ENCODE measurements at regions not wholly inside any gene's neighbourhood (a gene's known extent, or its start where the extent isn't known, plus 50 kb on each side); places are given as distances from the start of the nearest gene placed in this dataset.
"Not testable (repeated sequence)": the region's sequence is repeated elsewhere in the genome, so short reads cannot be mapped to it uniquely, and the experiment has no call there.

DNA sequence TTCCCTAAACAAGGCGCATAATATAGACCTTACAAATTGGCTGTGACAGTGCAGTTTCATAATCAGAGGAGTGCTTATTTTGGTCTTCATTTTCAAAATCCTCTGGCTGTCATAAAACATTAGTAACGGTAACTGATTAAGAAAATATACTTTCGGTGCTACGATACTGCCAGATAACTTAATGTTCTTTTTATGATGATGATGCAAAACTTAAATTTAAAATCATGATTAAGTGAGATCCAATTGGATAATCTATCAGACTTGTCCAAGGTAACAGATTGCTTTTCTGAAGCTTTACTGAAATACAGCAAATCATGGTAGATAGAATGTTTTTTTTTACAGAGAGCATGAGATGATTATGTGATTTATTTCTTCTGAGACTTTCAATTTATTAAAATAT, 364.2 kb upstream of the CNTN3 start:
- no peak overlapping the region for H3K4me3 ChIP-seq (ENCODE audit: low read depth, low read length)

DNA sequence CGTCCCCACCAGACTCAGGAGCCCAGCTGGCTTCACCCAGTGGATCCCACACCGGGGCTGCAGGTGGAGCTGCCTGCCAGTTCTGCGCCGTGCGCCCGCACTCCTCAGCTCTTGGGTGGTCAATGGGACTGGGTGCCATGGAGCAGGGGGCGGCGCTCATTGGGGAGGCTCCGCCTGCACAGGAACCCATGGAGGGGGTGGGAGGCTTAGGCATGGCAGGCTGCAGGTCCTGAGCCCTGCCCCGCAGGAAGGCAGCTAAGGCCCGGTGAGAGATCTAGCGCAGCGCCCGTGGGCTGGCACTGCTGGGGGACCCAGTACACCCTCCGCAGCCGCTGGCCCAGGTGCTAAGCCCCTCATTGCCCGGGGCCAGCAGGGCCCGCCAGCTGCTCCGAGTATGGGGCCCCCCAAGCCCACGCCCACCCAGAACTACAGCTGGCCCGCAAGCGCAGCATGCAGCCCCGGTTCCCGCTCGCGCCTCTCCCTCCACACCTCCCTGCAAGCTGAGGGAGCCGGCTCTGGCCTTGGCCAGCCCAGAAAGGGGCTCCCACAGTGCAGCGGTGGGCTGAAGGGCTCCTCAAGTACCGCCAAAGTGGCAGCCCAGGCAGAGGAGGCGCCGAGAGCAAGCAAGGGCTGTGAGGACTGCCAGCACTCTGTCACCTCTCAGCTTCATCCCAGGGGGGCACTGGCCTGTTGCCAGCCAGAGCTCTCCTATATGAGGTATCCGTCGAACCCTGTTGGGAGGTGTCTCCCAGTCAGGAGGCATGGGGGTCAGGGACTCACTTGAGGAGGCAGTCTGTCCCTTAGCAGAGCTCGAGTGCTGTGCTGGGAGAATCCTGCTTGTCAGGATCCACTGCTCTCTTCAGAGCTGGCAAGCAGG, 370.8 kb upstream of the CNTN3 start:
- H3K4me3 ChIP-seq (ENCODE audit: low read depth, low read length): not testable (repeated sequence)

DNA sequence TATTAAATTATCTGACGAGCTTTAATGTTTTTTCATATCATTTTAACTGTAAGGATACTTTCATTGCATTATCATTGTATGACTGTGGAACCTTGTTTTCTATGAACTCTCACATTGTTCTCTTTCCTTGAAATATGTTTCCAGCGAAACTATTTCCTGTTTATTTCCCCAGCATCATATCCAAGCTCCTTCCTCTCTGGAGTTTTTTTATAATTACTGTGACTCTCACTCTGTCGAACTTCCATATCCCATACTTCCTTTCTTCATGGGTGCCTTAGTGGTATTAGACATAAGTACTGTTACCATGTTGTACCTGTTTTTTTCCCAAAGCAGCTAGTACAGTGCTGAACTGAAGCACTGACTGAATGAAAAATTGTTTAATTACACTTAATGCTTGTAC, 373.6 kb upstream of the CNTN3 start:
- no peak overlapping the region for H3K4me3 ChIP-seq (ENCODE audit: low read depth, low read length)

GRCh38 chr3:74992898-74993297, 378.4 kb upstream of the CNTN3 start:
- H3K4me3 ChIP-seq (ENCODE audit: low read depth, low read length): no peak overlapping the region

DNA sequence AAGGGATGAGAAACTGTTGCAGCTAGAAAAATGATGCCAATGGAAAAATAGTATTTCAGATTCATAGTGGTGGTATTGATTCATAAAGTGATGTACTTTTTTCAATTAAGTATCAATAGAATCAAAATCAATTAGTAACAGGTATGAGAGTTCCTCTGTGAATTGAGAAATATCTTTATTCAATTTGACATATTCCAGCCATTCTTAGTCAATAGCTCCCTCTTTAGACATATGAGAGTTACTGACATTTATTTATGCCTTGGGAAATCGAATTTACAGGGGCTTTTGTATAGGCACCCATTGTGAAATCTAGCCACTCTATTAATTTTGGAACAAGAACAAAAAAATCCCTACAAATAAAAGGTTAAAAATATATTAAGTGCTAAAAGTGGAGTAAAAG, 386.9 kb upstream of the CNTN3 start:
- no peak overlapping the region for H3K4me3 ChIP-seq (ENCODE audit: low read depth, low read length)

DNA sequence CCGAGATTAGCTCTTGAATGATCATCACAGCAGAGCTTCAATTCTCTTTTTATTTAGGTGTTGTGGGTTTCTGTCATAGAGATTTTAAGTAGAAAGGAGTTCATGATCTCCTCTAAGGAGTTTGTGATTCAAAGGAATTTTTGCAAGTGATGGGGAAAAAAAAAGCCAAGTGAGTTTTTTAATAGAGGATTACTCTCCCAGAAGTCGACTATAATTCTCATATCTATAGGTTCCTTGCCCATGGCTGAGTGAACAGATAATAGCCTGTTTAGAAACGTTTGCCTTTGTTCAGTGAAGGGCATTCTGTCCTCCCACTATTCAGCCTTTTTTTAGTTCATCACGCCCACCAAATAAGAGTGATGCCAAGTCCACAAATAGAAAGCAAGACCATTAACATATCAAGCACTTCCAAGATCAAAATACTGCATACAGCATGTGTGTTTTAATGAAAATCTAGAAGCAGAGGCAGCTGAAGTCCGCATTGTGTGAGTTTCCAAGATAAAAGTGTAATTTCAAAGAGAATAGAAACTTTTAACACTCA, 398.4 kb upstream of the CNTN3 start:
- H3K4me3 ChIP-seq (ENCODE audit: low read depth, low read length): no peak overlapping the region

GRCh38 chr3:75014008-75014407, 399.5 kb upstream of the CNTN3 start:
- H3K4me3 ChIP-seq (ENCODE audit: low read depth, low read length): no peak overlapping the region

- no peak overlapping the region for H3K4me3 ChIP-seq (ENCODE audit: low read depth, low read length)
These were observed 400.8 kb upstream of the CNTN3 start for GRCh38 chr3:75015280-75015679.

GRCh38 chr3:75035146-75035545, 420.7 kb upstream of the CNTN3 start:
- H3K4me3 ChIP-seq (ENCODE audit: low read depth, low read length): no peak overlapping the region

DNA sequence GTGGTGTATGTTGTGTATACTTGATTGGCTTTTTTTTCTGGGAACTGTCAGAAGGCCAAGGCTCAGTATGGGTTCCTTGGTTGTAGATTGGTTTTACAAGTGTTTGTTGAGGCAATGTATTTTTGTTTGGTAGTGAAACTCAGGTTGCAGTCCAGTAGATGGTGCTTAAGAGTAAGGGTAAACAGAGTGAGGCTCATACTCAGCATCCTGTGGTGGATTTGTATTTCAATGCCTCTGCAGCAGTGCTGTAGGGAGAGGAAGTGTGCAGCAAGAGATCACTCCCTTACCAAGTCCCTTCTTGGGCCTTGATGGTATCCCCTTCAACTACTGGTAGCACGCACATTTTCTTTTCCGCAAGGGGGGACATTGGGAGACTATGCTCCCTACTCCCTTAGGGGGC, 428.5 kb upstream of the CNTN3 start:
- H3K4me3 ChIP-seq (ENCODE audit: low read depth, low read length): no peak overlapping the region

DNA sequence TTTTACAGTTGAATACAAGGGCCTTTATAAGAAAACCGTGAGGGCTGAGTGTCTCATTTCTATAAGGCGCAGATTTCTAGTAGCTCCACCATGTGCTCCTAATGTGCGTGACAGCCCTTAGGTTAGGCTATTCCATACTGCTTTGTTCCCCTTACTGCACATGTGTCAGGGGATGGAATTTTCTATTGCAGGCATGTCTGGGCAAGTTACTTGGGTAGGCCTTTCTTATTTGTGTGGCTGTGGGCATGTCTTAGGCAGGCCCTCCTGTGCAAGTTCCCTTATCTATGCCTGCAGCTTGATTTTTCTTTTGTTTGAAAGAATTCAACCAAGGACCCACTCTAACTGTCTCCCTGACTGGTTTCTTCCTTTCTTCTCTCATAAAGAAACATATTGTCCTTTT, 434.2 kb upstream of the CNTN3 start:
- H3K4me3 ChIP-seq (ENCODE audit: low read depth, low read length): no peak overlapping the region

DNA sequence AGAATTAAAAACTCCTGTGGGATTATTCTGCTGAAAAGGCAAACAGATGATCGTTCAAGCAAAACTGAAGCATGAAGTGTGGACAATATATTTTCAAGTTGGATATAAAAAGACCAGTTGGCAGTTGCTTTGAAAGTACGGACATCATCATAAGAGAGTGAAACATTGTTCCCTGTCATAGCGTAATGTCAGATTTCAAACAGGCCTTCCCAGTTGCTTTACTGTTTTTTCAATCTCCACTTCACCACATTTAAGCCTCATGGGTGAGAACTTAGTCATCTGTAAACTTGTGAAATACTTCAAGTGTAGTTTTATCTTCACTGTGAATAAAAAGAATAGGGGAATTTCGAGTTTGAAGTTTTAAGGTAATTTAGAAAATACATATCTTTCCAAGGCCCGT, 435.1 kb upstream of the CNTN3 start:
- no peak overlapping the region for H3K4me3 ChIP-seq (ENCODE audit: low read depth, low read length)

DNA sequence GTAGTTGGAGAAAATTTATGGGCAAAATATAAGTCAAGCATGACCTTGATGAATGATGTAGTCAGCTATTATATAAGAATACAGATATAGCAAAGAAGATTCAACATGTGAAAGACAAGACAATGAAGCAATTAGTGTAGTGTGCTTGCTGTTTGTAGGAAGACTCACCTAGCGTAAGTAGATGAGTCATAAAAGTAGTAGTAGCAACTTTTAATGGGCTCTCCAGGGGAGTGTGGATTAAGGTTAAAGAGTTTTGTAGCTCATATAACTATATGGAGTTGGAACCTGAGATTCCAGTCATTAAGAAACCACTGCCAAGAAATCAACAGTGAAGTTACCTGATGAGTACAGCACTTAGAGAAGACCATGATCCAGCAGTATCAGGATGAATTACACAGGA, 444.7 kb upstream of the CNTN3 start:
- H3K4me3 ChIP-seq (ENCODE audit: low read depth, low read length): no peak overlapping the region

GRCh38 chr3:75061806-75062205, 447.3 kb upstream of the CNTN3 start:
- H3K4me3 ChIP-seq (ENCODE audit: low read depth, low read length): no peak overlapping the region

DNA sequence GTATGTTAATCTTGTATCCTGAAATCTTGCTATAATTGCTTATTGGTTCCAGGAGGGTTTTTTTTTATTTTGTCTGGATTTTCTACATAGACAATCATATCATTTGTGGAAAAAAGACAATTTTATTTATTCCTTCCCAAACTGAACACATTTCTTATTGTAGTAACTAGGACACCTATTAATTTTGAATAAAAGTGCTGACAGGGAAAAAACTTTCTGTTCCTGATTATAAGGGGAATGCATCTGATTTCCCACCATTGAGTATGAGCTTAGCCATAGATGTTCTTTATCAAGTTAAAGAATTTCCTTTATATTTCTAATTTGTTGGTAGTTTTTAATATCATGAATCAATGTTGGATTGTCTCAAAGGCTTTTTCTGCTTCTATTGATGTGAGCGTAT, 460.7 kb upstream of the CNTN3 start:
- no peak overlapping the region for H3K4me3 ChIP-seq (ENCODE audit: low read depth, low read length)

GRCh38 chr3:75076481-75076880, 462.0 kb upstream of the CNTN3 start:
- no peak overlapping the region for H3K4me3 ChIP-seq (ENCODE audit: low read depth, low read length)

GRCh38 chr3:75078290-75078689, 463.8 kb upstream of the CNTN3 start:
- no peak overlapping the region for H3K4me3 ChIP-seq (ENCODE audit: low read depth, low read length)

DNA sequence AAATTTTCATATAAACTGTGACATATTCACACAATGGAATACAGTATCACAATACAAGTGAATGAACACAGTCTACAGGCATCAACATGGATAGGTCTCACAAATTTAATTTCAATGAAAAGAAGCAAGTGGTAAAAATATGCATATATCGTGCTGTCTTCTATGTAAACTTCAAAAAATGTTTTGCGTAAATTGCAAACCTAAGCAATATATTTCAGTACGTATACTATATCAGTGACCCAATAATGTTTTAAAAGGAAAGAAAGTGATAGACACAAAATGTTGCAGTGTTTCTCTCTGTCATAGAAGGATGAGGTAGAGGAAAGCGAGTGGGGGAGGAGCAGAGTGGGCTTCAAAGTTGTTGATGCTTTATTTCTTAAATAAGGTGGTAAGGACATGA, 468.4 kb upstream of the CNTN3 start:
- no peak overlapping the region for H3K4me3 ChIP-seq (ENCODE audit: low read depth, low read length)

- no peak overlapping the region for H3K4me3 ChIP-seq (ENCODE audit: low read depth, low read length)
These were observed 475.4 kb upstream of the CNTN3 start for GRCh38 chr3:75089841-75090240.

- no peak overlapping the region for H3K4me3 ChIP-seq (ENCODE audit: low read depth, low read length)
These were observed 487.1 kb upstream of the CNTN3 start for GRCh38 chr3:75101329-75102147.

GRCh38 chr3:75110741-75111140, 496.3 kb upstream of the CNTN3 start:
- no peak overlapping the region for H3K4me3 ChIP-seq (ENCODE audit: low read depth, low read length)

- no peak overlapping the region for H3K4me3 ChIP-seq (ENCODE audit: low read depth, low read length)
These were observed 501.2 kb upstream of the CNTN3 start for GRCh38 chr3:75115695-75116094.
